Prostate gland (tissue), 2 donors: ENCODE measurements at regions not wholly inside any gene's neighbourhood (a gene's known extent, or its start where the extent isn't known, plus 50 kb on each side); places are given as distances from the start of the nearest gene placed in this dataset.

Experiments
- DNase-seq: peaks from one replicate; pipeline ENCODE4 v3.0.0-alpha.2; 2019; ENCODE audit warnings: low spot score
- H3K27ac ChIP-seq, 2 donors: fragments of 200-600 bp; sonication (generic); 2 replicates each; pipeline ENCODE4 v1.5.1; 2017 to 2019
- H3K27me3 ChIP-seq: fragments of 200-600 bp; sonication (generic); replicated peaks from 2 replicates; pipeline ENCODE4 v1.5.1; 2019; ENCODE audit not compliant: insufficient read depth
- H3K36me3 ChIP-seq, 2 donors: fragments of 200-600 bp; sonication (generic); 1 replicate in 1 of 2; 2 replicates in 1 of 2; pipeline versions ENCODE4 v1.5.1 to v1.8.1; 2017 to 2019
- H3K4me1 ChIP-seq: fragments of 200-600 bp; sonication (generic); replicated peaks from 2 replicates; pipeline ENCODE4 v1.5.1; 2019
- H3K4me3 ChIP-seq, 2 donors: fragments of 200-600 bp; sonication (generic); 2 replicates each; pipeline ENCODE4 v1.5.1; 2017 to 2019
- H3K9me3 ChIP-seq: fragments of 200-600 bp; sonication (generic); 2 replicates; pipeline ENCODE4 v1.5.1; 2017
- POLR2A ChIP-seq: fragments of 450-650 bp; IDR thresholded peaks from one replicate; pipeline ENCODE4 v1.6.1; 2016; ENCODE audit warnings: antibody characterized with exemption, mild to moderate bottlenecking
- POLR2AphosphoS5 ChIP-seq: sonication (generic); formaldehyde crosslinking; IDR thresholded peaks from one replicate; pipeline ENCODE4 v1.6.1; 2017; ENCODE audit warnings: antibody characterized with exemption
- WGBS: methylation state at CpG from one replicate; pipeline ENCODE4 v1.1.5; 2018; 5-methylcytosine and 5-hydroxymethylcytosine counted together
- intact Hi-C: fragments of 100-400 bp; cut with DNase I; formaldehyde crosslinking; loops from one replicate; pipeline ENCODE4 v1.14.2; 2022
- TF ChIP-seq, protein P1 (sequence below), 4 experiments: fragments of 200-600 bp in 2 of 4; fragments of 450-650 bp in 2 of 4; sonication (generic) in 2 of 4; IDR thresholded peaks; 1 replicate in 3 of 4; 2 replicates in 1 of 4; pipeline ENCODE4 v1.5.1; 2016 to 2019; ENCODE audit warnings: antibody characterized with exemption in 4 of 4, mild to moderate bottlenecking in 2 of 4, moderate library complexity in 2 of 4

GRCh38 chr11:92071660-92072059, 153.0 kb upstream of the FAT3 start:
- TF ChIP-seq POLR2AphosphoS5 (no peak), POLR2A (no peak)
- TF ChIP-seq, protein P1, sequence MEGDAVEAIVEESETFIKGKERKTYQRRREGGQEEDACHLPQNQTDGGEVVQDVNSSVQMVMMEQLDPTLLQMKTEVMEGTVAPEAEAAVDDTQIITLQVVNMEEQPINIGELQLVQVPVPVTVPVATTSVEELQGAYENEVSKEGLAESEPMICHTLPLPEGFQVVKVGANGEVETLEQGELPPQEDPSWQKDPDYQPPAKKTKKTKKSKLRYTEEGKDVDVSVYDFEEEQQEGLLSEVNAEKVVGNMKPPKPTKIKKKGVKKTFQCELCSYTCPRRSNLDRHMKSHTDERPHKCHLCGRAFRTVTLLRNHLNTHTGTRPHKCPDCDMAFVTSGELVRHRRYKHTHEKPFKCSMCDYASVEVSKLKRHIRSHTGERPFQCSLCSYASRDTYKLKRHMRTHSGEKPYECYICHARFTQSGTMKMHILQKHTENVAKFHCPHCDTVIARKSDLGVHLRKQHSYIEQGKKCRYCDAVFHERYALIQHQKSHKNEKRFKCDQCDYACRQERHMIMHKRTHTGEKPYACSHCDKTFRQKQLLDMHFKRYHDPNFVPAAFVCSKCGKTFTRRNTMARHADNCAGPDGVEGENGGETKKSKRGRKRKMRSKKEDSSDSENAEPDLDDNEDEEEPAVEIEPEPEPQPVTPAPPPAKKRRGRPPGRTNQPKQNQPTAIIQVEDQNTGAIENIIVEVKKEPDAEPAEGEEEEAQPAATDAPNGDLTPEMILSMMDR (IDR thresholded peaks at IDR 0.05), result no peak
- Histone ChIP-seq H3K27ac (no peak overlapping the region), H3K4me3 (no peak overlapping the region), H3K4me1 (no peaks in the 10 kb centered on the region), H3K27me3 (no peaks in the 10 kb centered on the region), H3K9me3 (no peaks in the 10 kb centered on the region), H3K36me3 (no peaks in the 10 kb centered on the region)
- no peak for DNase-seq
- intact Hi-C loops, result no loop called here

DNA sequence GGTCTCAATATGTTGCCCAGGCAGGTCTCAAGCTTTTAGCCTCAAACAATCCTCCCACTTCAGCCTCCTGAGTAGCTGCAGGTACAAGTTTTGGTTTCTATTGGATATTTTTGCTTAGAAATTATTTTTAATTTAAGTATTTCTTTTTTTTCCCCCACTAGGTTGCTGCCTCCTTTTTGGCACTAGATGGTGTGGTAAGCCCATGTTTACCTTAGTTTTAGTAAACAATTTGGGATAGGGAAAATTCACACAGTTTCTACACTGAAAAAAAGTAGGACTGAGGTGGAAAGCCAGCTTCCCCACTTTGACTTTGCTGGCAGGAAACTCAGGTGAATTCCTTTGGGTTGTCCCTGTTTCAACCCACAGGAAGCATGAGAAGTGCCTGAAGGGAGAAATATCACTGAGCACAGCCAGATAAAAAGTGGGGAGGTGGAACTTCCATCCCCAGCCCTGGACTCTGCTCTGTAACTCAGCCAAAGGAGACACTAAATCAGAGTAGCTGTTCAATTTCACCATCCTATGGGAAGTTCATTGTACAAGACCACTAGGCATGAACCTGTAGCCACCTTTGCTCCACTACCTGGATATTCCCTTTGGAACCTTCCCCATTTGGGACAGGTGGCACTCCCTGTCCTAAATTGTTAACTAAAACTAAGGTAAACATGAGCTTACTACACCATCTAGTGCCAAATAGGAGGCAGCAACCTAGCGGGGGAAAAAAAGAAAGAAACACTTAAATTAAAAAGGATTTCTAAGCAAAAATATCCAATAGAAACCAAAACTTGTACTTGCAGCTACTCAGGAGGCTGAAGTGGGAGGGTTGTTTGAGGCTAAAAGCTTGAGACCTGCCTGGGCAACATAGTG, 154.4 kb upstream of the FAT3 start:
- Histone ChIP-seq H3K36me3 (no peaks in the 10 kb centered on the region), H3K27me3 (no peaks in the 10 kb centered on the region), H3K27ac (no peak overlapping the region), H3K9me3 (no peaks in the 10 kb centered on the region), H3K4me1 (no peaks in the 10 kb centered on the region), H3K4me3 (no peak overlapping the region)
- intact Hi-C loops, result no loop called here
- 89% methylated on average over 1 of the region's 1 CpG for WGBS
- TF ChIP-seq POLR2A, result no peak
- DNase-seq, result no peak

GRCh38 chr11:92067016-92067415, 157.6 kb upstream of the FAT3 start:
- Histone ChIP-seq H3K27me3 (no peaks in the 10 kb centered on the region), H3K36me3 (no peaks in the 10 kb centered on the region), H3K4me1 (no peaks in the 10 kb centered on the region), H3K27ac (no peak overlapping the region), H3K4me3 (no peak overlapping the region), H3K9me3 (no peaks in the 10 kb centered on the region)
- intact Hi-C loops, result no loop called here
- no peak for DNase-seq
- TF ChIP-seq POLR2AphosphoS5 (no peak), POLR2A (no peak)
- TF ChIP-seq, protein P1 (IDR thresholded peaks at IDR 0.05), result no peak

DNA sequence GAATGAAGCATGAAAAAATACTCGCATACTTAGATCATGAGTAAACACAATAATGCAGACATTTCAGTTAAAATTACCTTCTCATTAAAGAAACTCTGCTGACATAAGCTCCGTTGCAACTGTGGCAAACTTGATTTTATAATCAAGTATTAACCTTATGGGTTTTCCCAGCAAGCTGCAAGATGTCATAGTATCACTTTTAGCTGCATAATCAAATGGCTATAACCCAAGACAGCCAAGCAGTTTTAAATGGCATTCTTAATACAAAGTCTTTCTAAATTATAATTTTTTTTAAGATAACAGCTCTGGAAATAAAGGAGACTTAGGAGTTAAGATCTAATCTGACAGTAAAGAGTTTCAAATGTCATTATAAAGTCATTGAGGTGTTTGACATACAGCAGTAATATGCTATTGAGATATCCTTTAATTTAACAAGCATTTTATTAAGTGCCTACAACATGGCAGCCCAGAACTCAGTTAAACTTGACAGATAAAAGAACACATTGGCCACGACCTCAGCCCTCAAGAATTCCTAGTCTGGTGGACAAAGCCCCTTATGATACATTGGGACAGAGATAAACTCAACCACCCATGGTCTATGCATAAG, 163.1 kb upstream of the FAT3 start:
- no peak for TF ChIP-seq POLR2AphosphoS5
- Histone ChIP-seq H3K9me3 (no peaks in the 10 kb centered on the region), H3K27me3 (no peaks in the 10 kb centered on the region), H3K36me3 (no peaks in the 10 kb centered on the region), H3K27ac (no peak overlapping the region), H3K4me3 (no peak overlapping the region), H3K4me1 (no peaks in the 10 kb centered on the region)
- intact Hi-C loops, result no loop called here
- no peak for DNase-seq
- 62% methylated on average over 3 of the region's 3 CpGs for whole genome bisulfite sequencing

- TF ChIP-seq POLR2A (no peak), POLR2AphosphoS5 (no peak)
- TF ChIP-seq, protein P1 (IDR thresholded peaks at IDR 0.05), result no peak
- Histone ChIP-seq H3K27me3 (no peaks in the 10 kb centered on the region), H3K4me3 (no peak overlapping the region), H3K9me3 (no peaks in the 10 kb centered on the region), H3K27ac (no peak overlapping the region), H3K4me1 (no peaks in the 10 kb centered on the region), H3K36me3 (no peaks in the 10 kb centered on the region)
- 62% methylated on average over 2 of the region's 2 CpGs for WGBS
- intact Hi-C loops, result no loop called here
- DNase-seq, result no peak
Measured at GRCh38 chr11:92057849-92058442, 166.7 kb upstream of the FAT3 start.
